H9 (cell line): ENCODE measurements at regions not wholly inside any gene's neighbourhood (a gene's known extent, or its start where the extent isn't known, plus 50 kb on each side); places are given as distances from the start of the nearest gene placed in this dataset.

Experiments
- DNase-seq: peaks from one replicate; pipeline ENCODE4 v3.0.0-alpha.2; 2017
- H2AFZ ChIP-seq: one replicate; pipeline ENCODE4 v1.6.1; 2013; ENCODE audit warnings: mild to moderate bottlenecking, low read length, control low read depth, moderate library complexity
- H2AK5ac ChIP-seq: 2 replicates; pipeline ENCODE4 v1.6.1; 2013; ENCODE audit warnings: low read length, control low read depth, mixed read lengths; ENCODE audit not compliant: insufficient read length
- H2BK120ac ChIP-seq: one replicate; pipeline ENCODE4 v1.6.1; 2013; ENCODE audit warnings: low read depth, mild to moderate bottlenecking, low read length, control low read depth, inconsistent platforms; ENCODE audit not compliant: poor library complexity, severe bottlenecking
- H2BK12ac ChIP-seq: 2 replicates; pipeline ENCODE4 v1.6.1; 2013; ENCODE audit warnings: low read length, control low read depth, mixed read lengths, low read depth; ENCODE audit not compliant: insufficient read length
- H2BK15ac ChIP-seq: 2 replicates; pipeline ENCODE4 v1.6.1; 2013; ENCODE audit warnings: low read depth, low read length, control low read depth
- H2BK20ac ChIP-seq: one replicate; pipeline ENCODE4 v1.6.1; 2013; ENCODE audit warnings: low read depth, mild to moderate bottlenecking, low read length, control low read depth, inconsistent platforms; ENCODE audit not compliant: poor library complexity, severe bottlenecking
- H2BK5ac ChIP-seq: 2 replicates; pipeline ENCODE4 v1.6.1; 2013; ENCODE audit warnings: low read length, control low read depth, mixed read lengths; ENCODE audit not compliant: insufficient read length
- H3K14ac ChIP-seq: 2 replicates; pipeline ENCODE4 v1.6.1; 2013; ENCODE audit warnings: low read length, control low read depth; ENCODE audit not compliant: insufficient read depth
- H3K18ac ChIP-seq: 2 replicates; pipeline ENCODE4 v1.6.1; 2013; ENCODE audit warnings: low read depth, mild to moderate bottlenecking, mixed read lengths, low read length, control low read depth; ENCODE audit not compliant: insufficient read length
- H3K23ac ChIP-seq: 2 replicates; pipeline ENCODE4 v1.6.1; 2013; ENCODE audit warnings: low read length, control low read depth, mixed read lengths, low read depth; ENCODE audit not compliant: insufficient read length
- H3K23me2 ChIP-seq: 2 replicates; pipeline ENCODE4 v1.6.1; 2013; ENCODE audit warnings: low read depth, mild to moderate bottlenecking, mixed read lengths, low read length, control low read depth; ENCODE audit not compliant: insufficient read length, poor library complexity, severe bottlenecking
- H3K27ac ChIP-seq: 2 replicates; pipeline ENCODE4 v1.5.1; 2013; ENCODE audit warnings: low read length, control low read depth, mixed read lengths, low read depth; ENCODE audit not compliant: insufficient read length
- H3K27me3 ChIP-seq: 2 replicates; pipeline ENCODE4 v1.6.1; 2013; ENCODE audit warnings: low read length, control low read depth, inconsistent platforms; ENCODE audit not compliant: insufficient read depth
- H3K4ac ChIP-seq: 2 replicates; pipeline ENCODE4 v1.6.1; 2013; ENCODE audit warnings: low read depth, mild to moderate bottlenecking, control low read depth, inconsistent platforms, low read length, moderate library complexity
- H3K4me1 ChIP-seq: 2 replicates; pipeline ENCODE4 v1.6.1; 2013; ENCODE audit warnings: low read length, control low read depth, inconsistent platforms; ENCODE audit not compliant: insufficient read depth
- H3K4me2 ChIP-seq: 2 replicates; pipeline ENCODE4 v1.6.1; 2013; ENCODE audit warnings: low read length, control low read depth, mixed read lengths; ENCODE audit not compliant: insufficient read length, insufficient read depth
- H3K56ac ChIP-seq: 2 replicates; pipeline ENCODE4 v1.6.1; 2013; ENCODE audit warnings: low read depth, mild to moderate bottlenecking, mixed read lengths, low read length, control low read depth; ENCODE audit not compliant: insufficient read length
- H3K79me1 ChIP-seq: 2 replicates; pipeline ENCODE4 v1.6.1; 2013; ENCODE audit warnings: low read depth, mild to moderate bottlenecking, moderate library complexity, low read length, control low read depth, inconsistent platforms; ENCODE audit not compliant: insufficient read depth, poor library complexity, severe bottlenecking
- H3K79me2 ChIP-seq: 2 replicates; pipeline ENCODE4 v1.6.1; 2013; ENCODE audit warnings: low read length, control low read depth, inconsistent platforms; ENCODE audit not compliant: insufficient read depth
- H3K9ac ChIP-seq: 2 replicates; pipeline ENCODE4 v1.6.1; 2013; ENCODE audit warnings: low read length, control low read depth, mixed read lengths; ENCODE audit not compliant: insufficient read length; ENCODE audit errors: extremely low read depth
- H3K9me3 ChIP-seq: one replicate; pipeline ENCODE4 v1.6.1; 2013; ENCODE audit warnings: low read depth, low read length, inconsistent platforms; ENCODE audit not compliant: control insufficient read depth
- H3T11ph ChIP-seq: one replicate; pipeline ENCODE4 v1.6.1; 2013; ENCODE audit warnings: mild to moderate bottlenecking, low read length, control low read depth, inconsistent platforms
- H4K20me1 ChIP-seq: one replicate; pipeline ENCODE4 v1.6.1; 2013; ENCODE audit not compliant: control insufficient read depth, insufficient read length, insufficient read depth
- H4K5ac ChIP-seq: 2 replicates; pipeline ENCODE4 v1.6.1; 2013; ENCODE audit warnings: low read depth, mild to moderate bottlenecking, mixed read lengths, low read length, control low read depth; ENCODE audit not compliant: insufficient read length
- H4K8ac ChIP-seq: replicated peaks from 2 replicates; pipeline ENCODE4 v1.6.1; 2013; ENCODE audit warnings: low read length, control low read depth, mixed read lengths, low read depth; ENCODE audit not compliant: insufficient read length
- H4K91ac ChIP-seq: 2 replicates; pipeline ENCODE4 v1.6.1; 2013; ENCODE audit warnings: low read depth, mild to moderate bottlenecking, moderate library complexity, mixed read lengths, low read length, control low read depth; ENCODE audit not compliant: insufficient read length
- H3K27ac Mint-ChIP-seq, 3 experiments: 2 replicates in 2 of 3; 3 replicates in 1 of 3; pipeline ENCODE4 v1.8.0; 2020 to 2021; ENCODE audit warnings: mixed read lengths in 3 of 3, mild to moderate bottlenecking in 1 of 3, moderate library complexity in 1 of 3
- H3K27me3 Mint-ChIP-seq: 2 replicates; pipeline ENCODE4 v1.8.0; 2021; ENCODE audit warnings: low read depth, mild to moderate bottlenecking, moderate library complexity, mixed read lengths
- H3K36me3 Mint-ChIP-seq, 3 experiments: 2 replicates in 2 of 3; 3 replicates in 1 of 3; pipeline ENCODE4 v1.8.0; 2020 to 2021; ENCODE audit warnings: low read depth in 3 of 3, mixed read lengths in 3 of 3; ENCODE audit not compliant: insufficient read depth in 1 of 3
- H3K4me1 Mint-ChIP-seq, 2 experiments: 2 replicates each; pipeline ENCODE4 v1.8.0; 2020; ENCODE audit warnings: mixed read lengths in 2 of 2
- H3K4me3 Mint-ChIP-seq, 2 experiments: 2 replicates in 1 of 2; 3 replicates in 1 of 2; pipeline ENCODE4 v1.8.0; 2020 to 2021; ENCODE audit warnings: mild to moderate bottlenecking in 2 of 2, mixed read lengths in 2 of 2, moderate library complexity in 1 of 2
- H3K9me3 Mint-ChIP-seq, 2 experiments: 2 replicates in 1 of 2; 3 replicates in 1 of 2; pipeline ENCODE4 v1.8.0; 2020; ENCODE audit warnings: mild to moderate bottlenecking in 2 of 2, mixed read lengths in 2 of 2, moderate library complexity in 1 of 2
- CTCF ChIP-seq: fragments of 200-600 bp; sonication (generic); conservative IDR thresholded peaks from 3 replicates; pipeline ENCODE4 v1.8.0; 2021; ENCODE audit warnings: antibody characterized with exemption, mild to moderate bottlenecking
- WGBS: extraction: QIAGEN DNeasy Blood & Tissue Kit; methylation state at CpG from one replicate; pipeline ENCODE4 v1.1.7; 2013; ENCODE audit warnings: missing lambda C conversion rate, low lambda C conversion rate, mixed read lengths; ENCODE audit not compliant: insufficient read length; ENCODE audit errors: extremely low coverage; 5-methylcytosine and 5-hydroxymethylcytosine counted together

DNA sequence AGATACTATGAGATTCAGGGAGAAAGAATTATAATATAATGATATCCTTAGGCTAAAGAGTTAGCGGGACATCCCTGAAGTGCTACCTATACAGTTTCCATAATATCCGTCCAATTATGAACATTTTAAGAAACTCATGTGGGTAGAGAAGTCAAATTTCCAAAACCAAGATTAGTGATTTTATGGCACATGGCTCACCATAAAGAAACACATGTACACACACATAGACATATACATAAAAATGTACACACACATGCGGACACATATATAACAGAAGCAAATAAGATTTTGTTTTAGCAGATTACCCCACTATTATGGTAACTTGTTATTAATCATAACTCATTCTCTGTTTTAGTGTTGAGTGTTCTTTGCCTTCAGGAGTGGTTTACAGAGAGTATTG, 566.7 kb upstream of the NEGR1 start:
- no CpG with 5 or more reads among the region's 3 CpGs for WGBS
- no peak overlapping the region for H3K14ac ChIP-seq
- H3K9me3 ChIP-seq = no peaks in the 10 kb centered on the region
- H2AK5ac ChIP-seq = no peak overlapping the region
- no peaks in the 10 kb centered on the region for H4K20me1 ChIP-seq
- Mint-ChIP-seq H3K27ac (no peak overlapping the region), H3K27me3 (no peaks in the 10 kb centered on the region), H3K4me3 (no peak overlapping the region), H3K4me1 (peaks cover 16 to 29% of the 10 kb centered on the region in 2 experiments), H3K9me3 (no peaks in the 10 kb centered on the region), H3K36me3 (no peaks in the 10 kb centered on the region)
- H3K9ac ChIP-seq = no peak overlapping the region
- no peak overlapping the region for H4K91ac ChIP-seq
- no peak overlapping the region for H3K4me2 ChIP-seq
- no peak overlapping the region for H3K56ac ChIP-seq
- H2BK120ac ChIP-seq = no peak overlapping the region
- H3K18ac ChIP-seq = no peak overlapping the region
- H3K4ac ChIP-seq = no peak overlapping the region
- H3K79me1 ChIP-seq = no peaks in the 10 kb centered on the region
- H2BK5ac ChIP-seq = no peak overlapping the region
- no peak overlapping the region for H2BK12ac ChIP-seq
- H3K23me2 ChIP-seq = no peaks in the 10 kb centered on the region
- no peak overlapping the region for H3K27ac ChIP-seq
- no peak overlapping the region for H4K5ac ChIP-seq
- H4K8ac ChIP-seq = no peak overlapping the region
- peaks cover 11% of the 10 kb centered on the region; the same call in 1 of the 2 replicates for H3K4me1 ChIP-seq
- no peak overlapping the region for H3T11ph ChIP-seq
- DNase-seq = no peak
- H2BK20ac ChIP-seq = no peak overlapping the region
- H3K79me2 ChIP-seq = no peaks in the 10 kb centered on the region
- no peaks in the 10 kb centered on the region for H3K27me3 ChIP-seq
- H2AFZ ChIP-seq = no peak overlapping the region
- no peak overlapping the region for H3K23ac ChIP-seq
- H2BK15ac ChIP-seq = no peak overlapping the region
- TF ChIP-seq CTCF = no peak
